GM19328 (cell line): ENCODE measurements at regions not wholly inside any gene's neighbourhood (a gene's known extent, or its start where the extent isn't known, plus 50 kb on each side); places are given as distances from the start of the nearest gene placed in this dataset.
"Not testable (repeated sequence)": the region's sequence is repeated elsewhere in the genome, so short reads cannot be mapped to it uniquely, and the experiment has no call there.

Source experiments
- ATAC-seq: cut with Tn5 transposase; IDR thresholded peaks from one replicate; pipeline ENCODE4 v1.9.1; 2021; ENCODE audit warnings: mild to moderate bottlenecking, moderate library complexity; ENCODE audit not compliant: unreplicated experiment

DNA sequence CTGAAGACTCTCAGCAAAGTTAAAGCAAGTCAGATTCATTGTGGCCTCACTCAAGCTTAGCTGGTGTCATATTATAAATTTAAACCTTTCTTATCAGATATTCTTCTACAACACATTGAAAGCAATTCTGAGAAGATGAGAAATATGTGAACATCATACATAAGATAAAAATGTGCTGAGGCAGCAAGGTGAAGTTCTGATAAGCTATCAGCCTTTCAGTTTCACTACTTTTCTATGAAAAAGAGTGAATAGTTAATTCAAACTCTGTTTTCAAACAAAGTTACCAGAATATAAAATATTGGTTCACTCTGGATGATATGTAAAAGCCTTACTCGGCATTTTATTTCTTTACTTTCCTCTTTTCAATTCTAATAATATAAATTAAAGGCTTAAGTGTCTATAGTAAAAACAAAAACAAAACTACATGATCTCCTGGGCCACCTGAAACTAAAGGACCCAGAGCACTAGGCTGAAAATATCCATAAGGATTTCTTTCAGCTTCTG lies 824.4 kb downstream of the MTRR start:
- ATAC-seq, result no peak

GRCh38 chr5:8694545-8694944 lies 825.6 kb downstream of the MTRR start:
- no peak for ATAC-seq

DNA sequence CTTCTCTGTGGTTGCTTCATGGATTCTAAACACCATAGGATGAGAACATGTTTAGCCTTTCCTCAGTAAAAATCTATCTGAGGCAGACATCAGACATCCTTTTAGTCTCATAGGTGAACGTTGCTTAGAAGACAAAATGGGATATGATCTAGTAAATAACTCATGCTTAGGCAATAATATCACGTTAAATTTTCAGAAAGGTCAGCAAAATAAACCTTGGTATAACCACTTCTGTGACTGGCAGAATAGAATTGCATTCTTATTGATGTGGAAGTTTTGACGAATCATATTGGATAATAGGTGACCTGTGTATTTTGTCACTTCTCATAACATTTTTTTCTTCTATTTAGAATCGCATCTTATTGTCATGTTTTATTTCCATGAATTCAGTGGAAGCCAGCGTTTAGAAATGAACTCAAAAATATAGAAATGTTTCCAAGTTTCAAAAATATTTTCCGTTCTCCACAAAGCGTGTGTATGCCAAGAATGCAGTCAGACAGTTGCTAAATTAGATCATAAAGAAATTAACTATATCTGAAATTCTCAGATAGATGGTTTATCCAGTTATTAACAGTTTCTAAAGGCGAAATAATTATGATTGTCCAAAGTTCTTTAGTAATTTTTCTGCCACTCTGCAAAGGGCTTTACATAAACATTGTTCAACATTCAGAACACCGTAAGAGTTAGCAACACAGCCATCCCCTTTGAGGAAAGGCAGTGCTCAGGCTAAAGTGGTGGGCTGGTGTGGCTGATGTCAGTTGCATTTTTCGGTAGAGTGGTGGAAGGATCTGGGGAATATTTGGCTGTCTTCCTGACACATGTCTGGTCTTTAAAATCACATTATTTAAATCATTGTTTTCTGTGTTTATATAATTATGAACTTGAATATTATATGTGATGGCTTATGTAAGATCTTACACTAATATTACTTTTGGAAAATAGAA lies 827.2 kb downstream of the MTRR start:
- no peak for ATAC-seq

- no peak for ATAC-seq
These were observed 831.3 kb downstream of the MTRR start for GRCh38 chr5:8700222-8700621.

DNA sequence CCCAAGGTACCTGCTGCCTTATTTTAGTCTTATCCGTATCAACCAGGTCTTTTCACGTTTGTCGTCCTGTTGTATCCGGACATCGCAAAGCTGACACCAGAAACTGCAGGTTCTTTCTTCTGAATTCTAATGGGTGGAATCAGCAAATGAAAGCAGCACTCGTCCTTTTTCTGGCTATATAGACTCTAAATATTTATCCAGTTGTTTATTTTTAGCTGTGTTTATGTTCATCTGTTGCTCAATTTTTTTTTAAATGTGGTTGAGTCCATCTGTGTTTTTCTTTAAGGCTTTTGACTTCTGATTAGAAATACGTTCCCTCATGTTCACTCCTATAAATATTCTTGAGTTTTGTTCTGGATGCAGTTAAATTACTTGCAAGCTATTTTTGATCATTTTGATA lies 831.7 kb downstream of the MTRR start:
- no peak for ATAC-seq

DNA sequence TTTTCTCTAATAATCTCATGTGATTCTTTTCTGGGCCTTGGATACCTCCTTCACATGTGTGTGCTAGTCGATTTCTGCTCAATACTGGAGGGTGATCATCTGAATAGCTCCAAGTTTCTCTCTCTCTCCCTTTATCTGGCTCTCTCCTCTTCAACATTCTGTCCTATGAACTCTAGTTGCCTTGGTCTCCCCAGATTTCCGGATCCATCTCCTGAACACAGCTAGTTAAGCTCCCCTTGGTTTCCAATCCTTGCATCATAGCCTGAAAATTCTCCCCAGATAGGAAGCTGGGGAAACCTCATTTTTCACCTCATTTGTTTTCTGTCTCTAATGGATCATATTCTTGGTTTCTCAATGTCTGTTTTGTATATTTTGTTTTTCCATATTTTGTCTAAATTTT lies 832.3 kb downstream of the MTRR start:
- no peak for ATAC-seq

DNA sequence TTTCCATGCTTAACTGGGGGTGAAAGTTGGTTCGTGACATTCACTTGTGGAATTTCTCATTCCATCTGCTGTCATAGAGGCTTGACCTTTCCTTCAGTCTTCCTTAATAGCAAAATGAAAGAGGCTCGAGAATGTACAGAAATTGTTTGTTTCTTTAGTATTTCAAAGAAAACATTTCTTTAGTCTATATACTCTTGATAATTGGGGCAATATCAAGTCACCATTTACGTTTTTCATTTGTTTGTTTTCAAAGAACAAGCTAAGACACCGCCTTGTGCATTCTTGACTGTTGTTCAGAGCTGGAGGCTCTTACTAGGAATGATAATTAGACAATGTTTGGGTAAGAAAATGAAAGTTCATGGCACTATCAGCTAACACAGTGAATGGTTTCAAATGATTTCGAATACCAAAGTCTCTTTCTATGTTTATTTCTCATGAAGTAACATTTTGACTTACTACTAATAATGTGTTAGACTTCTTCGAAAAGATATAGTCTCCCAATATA lies 835.4 kb downstream of the SEMA5A start:
- ATAC-seq, result no peak

GRCh38 chr5:8714198-8714597 lies 831.7 kb downstream of the SEMA5A start:
- no peak for ATAC-seq

GRCh38 chr5:8714861-8715260 lies 831.0 kb downstream of the SEMA5A start:
- ATAC-seq, result no peak

DNA sequence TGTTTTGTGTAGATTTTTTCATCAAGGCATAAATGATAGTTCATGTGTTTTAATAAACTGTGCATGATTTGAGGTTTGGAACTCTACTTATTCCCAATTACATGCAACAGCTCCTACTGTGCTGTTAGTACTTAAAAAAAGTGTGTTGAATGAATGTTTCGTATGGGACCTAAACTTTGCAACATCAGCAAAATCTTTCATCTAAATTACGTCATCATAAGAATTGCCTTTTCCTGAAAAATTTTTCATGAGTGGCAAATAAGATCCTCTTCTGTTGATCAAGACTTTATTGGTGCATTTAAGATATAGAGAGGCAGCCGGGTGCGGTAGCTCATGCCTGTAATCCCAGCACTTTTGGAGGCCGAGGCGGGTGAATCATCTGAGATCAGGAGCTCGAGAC lies 826.1 kb downstream of the SEMA5A start:
- no peak for ATAC-seq

- ATAC-seq, result no peak
These were observed 825.4 kb downstream of the SEMA5A start for GRCh38 chr5:8720506-8720905.

DNA sequence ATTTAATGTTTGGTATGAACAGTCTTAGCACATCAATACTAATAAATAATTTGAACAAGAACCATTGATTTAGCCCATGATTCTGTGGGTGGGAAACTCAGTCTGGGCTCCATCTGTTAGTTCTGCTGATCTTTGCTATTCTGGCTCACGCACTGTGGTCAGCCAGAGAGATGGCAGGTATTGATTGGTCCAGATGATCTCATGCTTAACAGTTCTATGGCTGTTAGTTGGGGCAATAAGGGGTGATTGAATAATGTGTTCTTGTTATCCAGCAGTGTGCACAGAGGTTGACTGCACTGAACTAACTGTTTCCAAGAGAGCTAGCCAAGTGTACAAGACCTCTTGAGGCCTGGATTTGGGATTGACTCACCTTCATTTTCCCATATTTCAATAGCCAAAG lies 824.3 kb downstream of the SEMA5A start:
- ATAC-seq, result no peak

- ATAC-seq, result no peak
These were observed 819.4 kb downstream of the SEMA5A start for GRCh38 chr5:8726383-8727036.

- ATAC-seq, result no peak
These were observed 818.5 kb downstream of the SEMA5A start for GRCh38 chr5:8727396-8727795.

GRCh38 chr5:8729437-8729836 lies 816.4 kb downstream of the SEMA5A start:
- no peak for ATAC-seq

GRCh38 chr5:8730194-8730593 lies 815.7 kb downstream of the SEMA5A start:
- ATAC-seq, result no peak

- not testable (repeated sequence) for ATAC-seq
These were observed 814.8 kb downstream of the SEMA5A start for GRCh38 chr5:8731110-8731509.

- no peak for ATAC-seq
These were observed 805.3 kb downstream of the SEMA5A start for GRCh38 chr5:8740595-8740994.

GRCh38 chr5:8749556-8749955 lies 796.3 kb downstream of the SEMA5A start:
- no peak for ATAC-seq

GRCh38 chr5:8750100-8750499 lies 795.8 kb downstream of the SEMA5A start:
- ATAC-seq, result no peak

- no peak for ATAC-seq
These were observed 793.9 kb downstream of the SEMA5A start for GRCh38 chr5:8751971-8752370.

- no peak for ATAC-seq
These were observed 793.3 kb downstream of the SEMA5A start for GRCh38 chr5:8752595-8752994.
